Neural progenitor cell (in vitro differentiated cells): ENCODE measurements at regions not wholly inside any gene's neighbourhood (a gene's known extent, or its start where the extent isn't known, plus 50 kb on each side); places are given as distances from the start of the nearest gene placed in this dataset.

ENCODE experiments used
- CTCF ChIP-seq: fragments of 200-600 bp; sonication (generic); IDR thresholded peaks from 2 replicates; pipeline ENCODE4 v1.5.1; 2017; ENCODE audit warnings: antibody characterized with exemption, mild to moderate bottlenecking
- EZH2 ChIP-seq: fragments of 200-600 bp; sonication (generic); IDR thresholded peaks from 2 replicates; pipeline ENCODE4 v1.6.1; 2017; ENCODE audit warnings: antibody characterized with exemption, mild to moderate bottlenecking, moderate library complexity
- EZH2phosphoT487 ChIP-seq: fragments of 200-600 bp; sonication (generic); IDR thresholded peaks from 2 replicates; pipeline ENCODE4 v1.6.1; 2017; ENCODE audit warnings: antibody characterized with exemption

GRCh38 chr1:58966103-58966916, 182.5 kb upstream of the JUN start:
- TF ChIP-seq EZH2 = no peak
- no peak for TF ChIP-seq CTCF
- no peak for TF ChIP-seq EZH2phosphoT487
